Heart left ventricle (tissue), 13 donors: ENCODE measurements at regions not wholly inside any gene's neighbourhood (a gene's known extent, or its start where the extent isn't known, plus 50 kb on each side); places are given as distances from the start of the nearest gene placed in this dataset.

Experiments used
- CTCF ChIP-seq, 12 donors: fragments of 200-600 bp; sonication (generic) in 4 of 12; IDR thresholded peaks; one replicate each; pipeline versions ENCODE4 v1.5.0 to v1.8.0; 2018 to 2022; ENCODE audit warnings: antibody characterized with exemption in 12 of 12, mild to moderate bottlenecking in 5 of 12
- POLR2A ChIP-seq, 2 donors: fragments of 450-650 bp; IDR thresholded peaks; one replicate each; pipeline ENCODE4 v1.6.1; 2017; ENCODE audit warnings: antibody characterized with exemption in 2 of 2, mild to moderate bottlenecking in 2 of 2, moderate library complexity in 2 of 2
- donor health status: ischemic (EF 13 %, LVEDD 7.1; RV severe dilation, severe dysfunction).
- donor health status: DM: no; HTN: yes; CAD: no.
- donor health status: DM: no; HTN: no; CAD: no.
- donor health status: ischemic (EF 25% LVEDD 6.9; RV normal size, moderate dysfunction).
- donor health status: ischemic (EF 25% LVEDD 5.7; RV mildly dilated, moderate dysfunction).
- donor health status: ischemic (EF 35%, LVEDD 5.7; RV mildly dilated, moderate dysfunction).
- donor health status: nonischemic (EF 11% LVEDD 7.7; RV severe dilation, severe dysfunction).
- donor health status: DM: yes; HTN: yes; CAD: no.
- donor health status: PGD.
- donor health status: ischemic (EF 29% LVEDD 5.4; RV normal size, mild dysfunction).
- donor health status: nonischemic (EF 23%, LVEDD 6.1; RV moderate dilation, normal function).

GRCh38 chrX:111585337-111585736, 73.9 kb downstream of the SERTM2 start:
- TF ChIP-seq CTCF (IDR thresholded peaks at IDR 0.05) (no peak), POLR2A (IDR thresholded peaks at IDR 0.05) (no peak)
